ENCODE measurements at regions not wholly inside any gene's neighbourhood (a gene's known extent, or its start where the extent isn't known, plus 50 kb on each side); places are given as distances from the start of the nearest gene placed in this dataset.

DNA sequence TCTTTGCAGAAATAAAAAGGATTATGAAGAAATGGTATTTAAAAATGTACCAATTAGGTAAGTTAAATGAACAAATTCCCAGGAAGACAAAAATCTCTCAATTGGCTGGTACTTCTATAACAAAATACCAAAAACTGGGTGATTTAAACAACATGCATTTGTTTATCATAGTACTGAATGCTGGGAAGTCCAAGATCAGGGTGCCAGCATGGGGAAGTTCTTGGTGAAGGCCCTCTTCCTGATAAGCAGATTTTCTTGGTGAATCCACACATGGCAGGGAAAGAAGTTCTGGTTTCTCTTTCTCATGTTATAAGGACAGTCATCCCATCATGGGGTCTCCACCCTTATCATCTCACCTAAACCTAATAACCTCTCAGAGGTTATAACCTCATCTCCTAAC is 271.6 kb upstream of the SETBP1 start:
- no peak for DNase-seq (ENCODE audit: low read depth in 2 of 2)

DNA sequence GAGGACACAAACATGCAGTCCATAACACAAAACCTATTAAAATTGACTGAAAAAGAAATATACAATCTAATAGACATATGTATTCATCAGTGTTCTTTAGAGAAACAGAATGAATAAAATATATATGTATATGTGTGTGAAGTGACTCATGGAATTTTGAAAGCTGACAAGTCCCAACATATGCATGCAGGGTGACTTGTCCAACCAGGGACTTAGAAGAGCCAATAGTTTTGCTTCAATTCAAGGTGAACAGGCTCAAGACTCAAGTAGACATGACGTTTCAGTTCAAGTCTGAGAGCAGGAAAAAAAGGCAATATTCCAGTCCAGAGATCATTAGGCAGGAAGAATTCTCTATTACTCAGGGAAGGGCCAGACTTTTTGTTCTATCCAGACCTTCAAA is 271.2 kb upstream of the SETBP1 start:
- DNase-seq (ENCODE audit: low read depth in 2 of 2) = no peak

DNA sequence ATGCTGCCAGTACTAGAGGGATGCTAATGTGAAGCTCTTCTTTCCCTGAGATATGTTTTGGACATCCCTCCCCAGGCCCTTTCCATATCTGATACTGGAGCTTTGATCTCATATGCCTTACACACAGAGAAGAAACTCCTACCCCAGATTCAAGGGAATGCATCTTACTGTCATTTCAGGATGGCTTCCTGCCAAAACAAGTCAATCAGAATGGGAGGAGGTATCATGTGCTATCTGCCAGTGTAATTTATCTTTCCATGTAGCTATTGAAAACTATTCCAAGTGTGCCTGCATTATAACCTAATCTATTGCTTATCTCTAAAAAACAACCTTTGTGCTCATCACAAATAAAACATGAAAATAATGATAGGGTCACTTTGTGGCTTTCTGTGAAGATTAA is 269.9 kb upstream of the SETBP1 start:
- no peak for DNase-seq (ENCODE audit: low read depth in 2 of 2)

DNA sequence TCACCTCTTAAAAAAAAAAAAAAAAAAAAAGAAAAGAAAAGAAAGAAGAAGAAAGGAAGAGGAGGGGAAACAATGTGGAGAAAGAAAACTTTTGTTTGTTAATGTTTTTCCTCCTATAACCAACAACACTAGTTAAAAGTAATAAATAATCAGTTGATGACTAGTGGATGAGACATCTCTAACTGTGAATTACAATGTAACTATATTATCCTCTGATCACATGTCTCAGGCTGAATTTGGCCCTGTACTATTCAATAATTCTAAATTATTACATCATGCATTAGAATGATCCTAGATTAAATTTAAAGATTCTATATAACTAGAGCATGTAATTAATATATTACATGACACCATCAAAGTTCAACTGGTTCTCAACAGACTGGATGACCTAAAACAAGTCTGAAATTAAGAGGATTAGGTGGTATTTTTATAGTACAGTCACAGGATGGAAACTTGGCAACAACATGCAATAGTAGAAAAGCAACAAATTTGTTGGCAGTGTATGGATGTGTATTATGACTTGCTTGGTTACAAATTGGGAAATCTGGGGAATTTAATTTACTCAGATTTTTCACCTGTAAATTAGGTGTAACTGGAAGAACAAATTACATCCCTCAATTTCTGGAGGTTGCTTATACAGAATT is 269.3 kb upstream of the SETBP1 start:
- DNase-seq (ENCODE audit: low read depth in 2 of 2) = no peak

DNA sequence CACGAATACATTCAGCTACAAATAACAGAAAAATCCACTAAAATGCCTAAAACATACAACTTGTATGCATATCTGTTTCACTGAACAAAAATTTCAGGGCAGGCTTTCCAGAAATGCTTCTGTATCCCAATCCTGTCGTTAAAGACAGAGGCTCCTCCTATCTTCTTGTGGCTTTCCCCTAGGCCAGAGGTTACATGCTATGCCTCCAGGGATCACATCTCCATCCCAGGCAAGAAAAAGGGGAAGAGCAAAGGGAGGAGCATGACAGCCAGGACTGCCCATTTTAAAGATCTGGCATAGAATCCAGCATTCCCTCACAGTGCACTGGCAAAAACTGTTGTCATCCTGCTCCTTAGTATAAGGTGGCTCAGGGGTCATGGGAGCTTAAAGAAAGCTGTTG is 268.7 kb upstream of the SETBP1 start:
- no peak for DNase-seq (ENCODE audit: low read depth in 2 of 2)

DNA sequence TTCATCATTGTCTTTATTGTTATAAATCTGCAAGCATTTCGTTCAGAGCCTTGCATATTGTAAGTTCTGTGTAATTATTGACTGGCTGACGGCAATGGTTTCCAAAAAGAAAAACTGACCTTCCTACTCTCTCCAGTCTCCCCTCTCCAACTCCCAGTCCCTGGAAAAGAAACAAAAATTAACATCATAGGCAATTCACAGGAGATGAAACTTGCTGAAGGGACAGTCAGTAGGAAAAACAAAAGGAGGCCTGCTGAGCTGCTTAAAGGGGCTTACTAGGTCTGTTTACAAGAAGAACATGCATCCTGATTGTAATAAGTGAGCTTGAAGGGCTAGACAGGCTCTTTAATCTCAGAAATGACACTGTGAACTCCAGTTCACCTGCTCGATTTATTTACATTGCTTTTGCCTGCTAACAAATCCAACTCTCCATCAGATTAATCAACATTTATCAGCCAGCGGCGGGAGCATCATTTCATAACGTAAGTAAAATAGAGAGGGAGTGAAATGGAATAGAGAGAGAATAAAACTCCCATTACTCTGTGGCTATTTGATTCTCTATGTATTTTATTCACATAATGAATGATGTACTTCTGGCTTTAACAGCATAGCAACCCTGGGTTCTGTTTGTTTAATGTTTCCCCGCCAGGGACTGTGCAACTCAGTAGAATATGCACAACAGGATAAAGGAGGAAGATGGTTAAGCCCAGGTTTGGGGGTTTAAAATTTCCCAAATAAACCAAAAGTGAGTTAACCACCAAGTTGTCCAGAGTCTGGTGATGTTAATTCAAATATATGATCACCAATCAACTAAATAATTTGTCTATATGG is 256.7 kb upstream of the SETBP1 start:
- DNase-seq (ENCODE audit: low read depth in 2 of 2) = no peak

DNA sequence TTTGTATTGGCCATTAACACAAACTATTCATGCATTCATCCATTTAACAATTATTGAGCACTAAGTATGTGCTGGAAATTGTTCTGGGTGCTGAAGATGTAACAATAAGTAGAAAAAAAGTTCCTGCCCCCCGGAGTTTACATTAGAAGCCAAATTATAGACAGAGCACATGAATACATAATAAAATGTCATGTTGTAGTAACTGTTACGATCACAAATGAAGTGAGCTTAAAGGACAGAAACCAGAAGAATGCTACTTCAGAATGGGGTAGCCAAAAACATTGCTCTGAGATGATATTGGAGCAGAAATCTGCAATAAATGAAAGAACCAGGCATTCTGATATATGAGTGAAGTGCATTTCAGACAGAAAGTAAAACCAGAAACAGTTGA is 256.0 kb upstream of the SETBP1 start:
- no peak for DNase-seq (ENCODE audit: low read depth in 2 of 2)

DNA sequence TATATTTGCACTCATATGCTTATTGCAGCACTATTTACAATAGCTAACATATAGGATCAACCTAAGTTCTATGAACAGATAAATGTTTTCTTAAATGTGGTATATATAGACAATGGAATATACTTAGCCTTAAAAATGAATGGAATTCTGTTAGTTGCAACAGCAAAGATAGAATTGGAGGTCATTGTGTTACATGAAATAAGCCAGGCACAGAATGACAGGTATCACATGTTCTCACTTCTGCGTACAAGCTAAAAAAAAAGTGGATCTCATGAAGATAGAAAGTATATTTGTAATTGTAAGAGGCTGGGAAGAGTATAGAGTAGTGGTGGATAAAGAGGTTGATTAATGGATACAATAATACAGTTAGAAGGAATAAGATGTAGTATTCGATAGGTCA is 255.5 kb upstream of the SETBP1 start:
- DNase-seq (ENCODE audit: low read depth in 2 of 2) = no peak

DNA sequence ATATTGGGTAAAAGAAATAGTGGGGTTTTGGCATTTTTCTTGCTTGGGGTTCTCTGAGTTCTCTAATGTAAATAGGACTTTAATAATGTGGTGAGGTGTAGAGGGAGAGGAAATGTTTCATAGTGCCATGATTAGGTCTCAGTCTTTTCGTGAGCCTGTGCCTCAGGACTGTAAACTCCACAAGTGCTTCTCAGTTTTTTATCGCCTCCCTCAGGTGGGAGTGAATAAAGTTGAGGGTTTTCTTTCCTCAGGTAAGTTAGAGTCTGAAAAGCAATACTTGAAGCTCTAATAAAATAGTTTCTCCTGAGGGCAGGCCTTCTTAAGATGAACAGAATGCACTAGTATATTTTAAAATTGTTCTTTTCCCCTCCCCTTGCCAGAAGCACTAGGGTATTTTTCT is 243.1 kb upstream of the SETBP1 start:
- DNase-seq (ENCODE audit: low read depth in 2 of 2) = no peak

DNA sequence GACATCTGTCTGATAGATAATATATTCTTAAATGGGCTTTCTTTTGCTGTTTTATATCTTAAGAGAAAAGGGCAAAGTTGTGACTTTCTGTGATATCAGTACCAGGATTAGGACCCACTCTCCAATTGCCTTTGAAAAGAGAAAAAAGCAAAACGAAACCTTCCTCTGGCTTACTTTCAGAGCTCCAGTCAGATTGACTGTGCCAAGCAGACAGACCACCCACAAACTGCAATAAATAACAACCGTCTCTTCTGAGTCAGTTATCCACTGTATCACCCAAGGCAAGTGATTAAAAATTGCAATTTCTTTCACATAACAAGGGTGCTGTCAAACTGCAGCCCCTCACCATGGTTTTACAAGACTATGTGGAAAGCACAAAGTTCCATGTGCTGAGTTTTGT is 230.5 kb upstream of the SETBP1 start:
- DNase-seq (ENCODE audit: low read depth in 2 of 2) = no peak

DNA sequence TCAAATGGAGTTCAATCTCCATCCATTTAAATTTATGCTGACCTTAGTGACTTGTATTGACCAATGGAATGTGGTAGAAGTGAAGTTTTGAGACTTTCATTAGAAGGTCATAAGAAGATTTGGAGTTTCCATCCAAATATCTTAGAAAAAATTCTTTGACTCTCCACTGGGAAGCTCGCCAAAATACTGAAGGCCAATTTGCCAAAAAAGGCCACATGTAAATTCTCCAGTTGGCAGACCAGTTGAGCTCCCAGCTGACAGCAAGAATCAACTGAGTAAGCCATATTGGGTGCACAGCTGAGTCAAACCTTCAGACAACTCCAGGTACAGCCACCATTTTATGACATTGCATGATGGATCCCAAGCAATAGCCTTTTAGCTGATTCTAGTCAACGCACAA is 228.3 kb upstream of the SETBP1 start:
- DNase-seq (ENCODE audit: low read depth in 2 of 2) = no peak

DNA sequence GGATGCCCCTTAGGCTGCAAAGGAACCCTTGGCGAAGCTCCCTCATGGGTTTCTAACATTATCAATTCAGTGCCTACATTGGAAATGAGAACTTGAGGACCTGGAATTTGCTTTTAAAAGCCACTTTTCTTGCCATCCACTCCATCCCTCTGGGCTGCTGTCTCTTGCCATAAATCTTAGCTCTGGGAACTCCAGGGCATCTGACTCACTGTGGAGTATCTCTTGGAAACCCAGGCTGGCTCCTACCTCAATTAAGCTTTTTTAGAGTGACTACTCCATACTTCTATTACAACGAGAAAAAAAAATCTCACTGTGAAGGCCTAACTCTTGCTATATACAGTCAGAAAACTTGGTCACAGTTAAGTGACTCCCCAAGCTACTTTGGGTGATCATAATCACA is 227.2 kb upstream of the SETBP1 start:
- no peak for DNase-seq (ENCODE audit: low read depth in 2 of 2)

DNA sequence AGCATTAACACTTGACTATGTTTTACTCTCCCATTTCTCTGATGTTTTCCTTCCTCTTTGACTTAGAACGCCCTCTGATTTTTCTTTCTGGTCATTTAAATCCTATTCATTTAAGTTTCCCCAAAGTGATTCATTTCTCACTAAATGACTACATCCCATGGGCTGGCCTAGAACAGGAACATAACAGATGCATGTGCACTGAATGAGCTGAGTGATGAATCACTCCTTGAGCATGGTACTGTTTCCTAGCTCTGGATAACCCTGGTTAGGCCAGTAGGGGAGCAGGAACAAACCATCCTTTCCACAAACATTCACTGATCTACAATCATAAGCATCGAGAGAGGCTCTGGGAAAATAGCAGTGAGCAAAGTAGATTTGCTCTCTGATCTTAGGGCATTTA is 221.9 kb upstream of the SETBP1 start:
- no peak for DNase-seq (ENCODE audit: low read depth in 2 of 2)

DNA sequence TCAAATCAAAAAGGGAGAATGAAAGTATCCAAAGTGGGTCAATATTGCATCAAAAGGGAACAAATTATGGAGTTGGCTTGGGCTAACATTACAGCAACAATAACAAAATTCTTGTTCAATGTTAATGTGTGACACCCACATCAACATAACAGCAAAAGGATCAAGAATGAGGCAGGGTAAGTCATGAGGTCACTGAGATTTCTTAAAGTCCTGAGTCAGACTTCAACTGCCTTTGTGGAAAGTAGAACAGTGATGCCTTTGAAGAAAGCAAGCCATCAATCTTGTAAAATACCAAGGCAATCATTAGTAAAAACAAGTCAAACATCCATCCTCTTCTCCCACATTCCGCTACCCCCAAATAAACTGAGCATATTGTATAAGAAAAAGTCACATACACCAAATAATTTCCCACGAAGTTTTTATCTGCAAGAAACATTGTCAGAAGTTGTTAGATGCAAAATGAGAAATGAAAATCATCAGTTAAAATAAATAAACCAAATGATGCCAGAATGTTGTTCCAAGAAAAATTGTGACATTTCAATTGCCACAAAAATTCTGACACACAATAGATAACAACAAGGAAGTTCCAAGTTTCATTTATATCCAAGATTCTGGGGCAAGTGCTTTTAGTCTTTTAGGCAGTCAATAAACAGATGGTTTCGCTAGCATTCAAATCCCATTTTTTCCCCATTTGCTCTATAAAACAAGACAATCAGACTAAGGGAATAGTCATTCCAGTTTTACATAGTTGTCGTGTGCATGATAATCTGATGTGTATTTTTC is 216.1 kb upstream of the SETBP1 start:
- DNase-seq (ENCODE audit: low read depth in 2 of 2) = no peak

DNA sequence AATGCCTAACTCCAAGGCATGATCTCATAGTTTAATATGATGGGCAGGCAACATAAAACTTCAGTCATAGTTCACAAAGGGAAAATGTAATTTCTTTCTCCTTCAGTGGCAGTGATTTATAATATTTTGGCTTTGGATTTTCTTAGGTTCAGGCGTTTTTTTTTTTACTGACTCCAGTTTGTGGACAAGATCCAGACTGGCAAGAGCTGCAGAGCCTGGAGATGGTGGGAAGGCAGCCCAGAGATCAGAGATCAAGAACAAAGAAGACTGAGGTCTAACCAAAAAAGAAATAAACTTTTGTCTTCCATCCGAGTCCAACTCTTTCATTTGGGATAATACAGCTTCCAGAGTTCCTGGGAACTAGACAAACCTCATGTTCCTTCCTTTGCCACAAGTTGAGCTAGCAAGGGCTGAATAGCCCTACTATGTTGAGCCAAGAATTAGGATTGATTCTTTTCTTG is 215.3 kb upstream of the SETBP1 start:
- no peak for DNase-seq (ENCODE audit: low read depth in 2 of 2)

DNA sequence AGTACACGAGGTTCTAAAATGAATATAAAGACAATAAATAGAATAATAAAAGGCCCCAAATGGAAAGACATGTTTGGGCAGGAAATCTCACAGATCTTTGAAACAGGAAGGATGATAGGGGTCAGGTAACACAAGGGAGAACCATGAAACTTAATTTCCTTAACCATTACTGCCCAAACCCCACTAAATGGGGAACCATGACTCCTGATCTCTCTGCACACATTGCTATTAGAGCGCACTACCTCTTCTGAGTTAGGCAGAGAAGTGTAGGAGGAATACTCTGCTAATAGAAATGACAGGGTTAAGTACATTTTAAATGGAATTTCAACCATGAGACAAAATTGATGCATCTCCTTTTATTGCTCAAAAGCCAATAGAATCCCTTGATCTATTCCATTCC is 213.7 kb upstream of the SETBP1 start:
- no peak for DNase-seq (ENCODE audit: low read depth in 2 of 2)

DNA sequence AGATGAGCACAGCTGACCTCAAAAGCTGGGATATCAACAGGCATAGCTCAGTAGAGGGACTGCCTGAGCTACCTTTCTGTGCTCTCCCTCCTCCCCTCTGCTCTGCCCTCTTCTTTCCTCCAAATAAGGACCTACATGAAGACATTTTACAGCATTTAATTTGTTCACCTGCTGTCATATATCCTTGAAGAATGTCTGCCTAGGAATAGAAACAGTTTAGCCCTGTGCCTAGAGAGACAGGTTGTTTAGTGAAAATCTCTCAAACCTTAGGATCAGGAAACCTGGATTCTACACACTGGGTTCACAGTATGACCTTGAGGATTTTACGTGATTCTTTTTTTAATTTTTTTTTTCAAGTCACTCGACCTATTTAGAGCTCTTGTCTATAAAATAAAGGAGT is 213.0 kb upstream of the SETBP1 start:
- no peak for DNase-seq (ENCODE audit: low read depth in 2 of 2)

DNA sequence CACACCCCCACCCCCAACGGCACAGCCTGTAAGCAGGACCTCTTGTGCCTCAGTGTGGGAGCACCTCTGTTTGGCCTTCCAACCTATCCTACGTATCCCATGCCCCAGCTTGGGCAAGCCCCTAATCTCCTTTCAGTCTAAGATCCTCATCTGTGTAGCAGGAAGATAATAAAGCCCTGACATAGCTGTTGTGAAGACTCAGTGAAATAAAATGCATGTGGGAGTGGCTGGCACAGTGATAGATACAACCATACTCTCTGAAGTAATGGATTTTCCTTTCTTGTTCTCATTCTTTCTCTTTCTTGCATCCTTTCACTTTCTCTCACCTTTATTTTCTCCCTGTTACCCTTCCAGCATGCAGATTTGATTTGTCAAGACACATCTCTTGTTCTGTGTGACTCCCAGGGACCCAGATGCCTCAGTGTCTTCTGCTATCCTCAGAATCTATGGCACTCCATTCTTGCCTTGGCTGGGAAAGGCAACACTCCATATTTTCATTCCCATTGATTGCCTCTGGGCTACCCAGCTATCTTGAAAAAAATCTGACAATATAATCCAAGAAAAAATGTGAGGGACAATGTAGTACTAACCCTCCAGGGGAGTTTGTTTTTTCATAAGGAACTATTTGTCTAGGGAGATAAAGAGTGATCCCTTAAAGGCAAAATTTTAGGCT is 207.2 kb upstream of the SETBP1 start:
- DNase-seq (ENCODE audit: low read depth in 2 of 2) = no peak

DNA sequence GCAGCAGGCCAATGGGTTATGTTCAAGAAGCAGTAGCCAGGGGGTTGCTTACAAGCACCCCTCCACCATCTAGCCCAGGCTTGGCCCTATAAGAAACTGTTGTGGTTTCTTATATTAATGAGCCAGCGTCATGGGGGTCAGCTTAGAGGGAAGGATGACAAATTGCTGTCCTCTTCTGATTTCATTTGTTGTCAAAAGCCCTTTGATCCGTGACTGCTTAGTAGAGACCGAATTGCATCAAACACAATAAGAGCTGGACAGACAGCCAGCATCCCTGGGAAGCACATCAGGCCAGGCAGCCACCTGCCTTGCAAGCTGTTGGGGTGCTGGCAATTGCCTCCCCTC is 206.6 kb upstream of the SETBP1 start:
- DNase-seq (ENCODE audit: low read depth in 2 of 2) = no peak

DNA sequence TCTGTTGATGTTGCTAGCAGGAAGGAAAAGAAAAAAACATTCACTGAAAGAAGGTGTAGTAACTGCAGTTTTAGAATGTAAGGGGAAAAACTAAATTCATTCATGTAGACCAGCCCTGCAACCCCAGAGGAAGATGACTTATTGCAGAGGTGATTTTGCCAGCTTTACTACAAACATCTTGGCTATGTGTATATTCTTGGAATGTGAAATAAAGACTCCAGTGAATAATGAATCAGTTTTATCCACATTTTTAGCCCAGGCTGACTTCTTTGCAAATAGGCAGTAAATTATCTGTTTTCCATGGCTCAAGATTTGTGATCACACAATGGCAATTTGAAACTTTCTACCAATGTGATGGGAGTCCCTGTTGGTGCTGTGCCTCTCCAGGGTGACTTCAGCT is 206.1 kb upstream of the SETBP1 start:
- DNase-seq (ENCODE audit: low read depth in 2 of 2) = no peak

DNA sequence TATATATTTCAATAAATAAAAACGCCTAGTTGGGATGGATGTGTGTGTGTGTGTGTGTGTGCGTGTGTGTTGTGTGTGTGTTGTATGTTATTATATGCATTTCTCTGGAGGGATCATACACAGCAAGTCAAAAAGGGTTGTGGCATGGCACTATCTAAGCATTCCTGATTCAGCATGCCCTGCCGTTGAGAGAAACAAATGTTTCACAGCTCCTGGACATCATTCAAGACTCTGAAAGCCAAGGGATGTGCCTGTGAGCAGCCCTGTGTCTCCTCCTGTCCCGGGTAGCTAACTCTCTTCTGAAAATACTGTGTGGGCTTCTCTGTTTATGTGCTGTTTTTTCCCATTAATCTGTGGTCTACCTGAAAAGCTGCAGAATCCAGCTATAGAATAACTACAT is 197.9 kb upstream of the SETBP1 start:
- DNase-seq (ENCODE audit: low read depth in 2 of 2) = no peak

DNA sequence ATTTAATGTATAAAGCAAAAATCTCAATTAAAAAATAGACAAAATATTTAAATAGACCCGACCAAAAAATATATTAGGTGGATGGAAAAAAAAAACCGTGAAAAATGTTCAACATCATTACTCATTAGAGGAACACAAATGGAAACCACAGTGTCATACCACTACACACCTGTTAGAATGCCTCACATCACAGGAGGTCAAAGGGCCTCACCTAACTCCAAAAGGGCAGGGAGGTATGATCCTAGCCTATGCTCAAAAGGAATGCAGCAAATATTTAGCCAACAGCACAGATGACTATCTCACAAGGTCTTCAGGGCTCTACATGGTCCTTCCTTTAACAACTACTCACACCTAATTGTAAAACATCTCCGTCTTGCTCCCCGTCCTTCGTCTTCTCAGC is 185.5 kb upstream of the SETBP1 start:
- no peak for DNase-seq (ENCODE audit: low read depth in 2 of 2)
